NCI-H1436 (cell line): ENCODE measurements at regions not wholly inside any gene's neighbourhood (a gene's known extent, or its start where the extent isn't known, plus 50 kb on each side); places are given as distances from the start of the nearest gene placed in this dataset.
A peak's percentile ranks its signal among the peaks of the same experiment; 100 is the strongest.
"Not testable (repeated sequence)": the region's sequence is repeated elsewhere in the genome, so short reads cannot be mapped to it uniquely, and the experiment has no call there.

Experiments used
- DNase-seq: peaks from one replicate; lab custom pipeline; 2025; lab: John Stamatoyannopoulos, UW

DNA sequence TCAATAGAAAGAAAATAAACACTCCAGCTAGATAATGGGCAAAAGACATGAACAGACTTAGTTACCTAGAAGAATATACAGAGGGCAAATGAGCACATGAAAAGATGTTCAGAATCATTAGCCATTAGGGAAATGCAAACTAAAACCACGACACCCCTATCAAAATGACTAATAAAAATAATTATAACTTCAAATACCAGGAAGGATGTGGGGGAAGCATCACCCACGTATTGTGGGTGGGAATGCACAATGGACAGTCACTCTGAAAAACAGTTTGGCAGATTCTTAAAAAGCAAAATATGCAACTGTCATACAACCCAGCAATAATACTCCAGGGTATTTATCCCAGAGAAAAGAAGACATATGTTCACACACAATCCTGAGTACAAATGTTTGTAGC lies 92.6 kb downstream of the DLL1 start:
- no peak for DNase-seq

DNA sequence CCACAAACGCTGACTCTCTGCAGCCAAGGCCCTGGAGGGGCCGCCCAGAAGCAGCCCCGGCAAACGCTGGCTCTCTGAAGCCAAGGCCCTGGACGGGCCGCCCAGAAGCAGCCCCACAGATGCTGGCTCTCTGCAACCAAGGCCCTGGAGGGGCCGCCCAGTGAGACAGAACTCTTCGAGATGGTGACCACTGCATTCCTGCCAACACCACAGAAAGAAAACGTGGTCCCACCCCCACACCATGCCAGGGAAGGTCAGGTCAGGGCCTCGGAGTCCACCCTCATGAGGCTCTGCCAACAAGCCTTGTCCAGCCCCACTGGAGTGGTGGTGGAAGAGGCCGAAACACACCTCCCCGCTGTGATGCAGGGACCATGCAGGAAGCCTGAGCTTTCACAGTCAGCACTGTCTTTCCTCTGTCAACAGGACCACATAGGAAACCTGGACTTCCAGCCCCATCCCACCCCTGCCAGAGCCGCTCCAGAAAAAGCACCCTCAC lies 97.5 kb downstream of the DLL1 start:
- no peak for DNase-seq

DNA sequence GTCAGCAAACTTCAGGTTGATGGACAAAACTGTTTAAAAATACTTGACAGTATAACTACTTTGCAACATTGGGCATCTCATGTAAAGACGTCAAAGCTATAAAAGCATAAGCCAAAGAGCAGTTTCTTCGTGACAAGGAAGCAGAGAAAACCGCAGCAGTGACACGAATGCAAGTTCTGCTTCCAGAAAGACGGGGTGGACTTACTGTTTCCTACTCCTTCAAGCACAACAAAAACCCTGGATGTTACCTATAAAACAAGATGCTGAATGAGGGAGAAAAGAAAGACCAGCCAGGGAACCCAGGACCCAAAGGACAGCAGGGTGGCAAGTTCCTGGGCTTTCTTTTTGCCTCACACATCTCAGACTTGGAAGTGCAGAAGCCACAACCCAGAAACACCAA lies 98.0 kb downstream of the DLL1 start:
- DNase-seq: no peak

DNA sequence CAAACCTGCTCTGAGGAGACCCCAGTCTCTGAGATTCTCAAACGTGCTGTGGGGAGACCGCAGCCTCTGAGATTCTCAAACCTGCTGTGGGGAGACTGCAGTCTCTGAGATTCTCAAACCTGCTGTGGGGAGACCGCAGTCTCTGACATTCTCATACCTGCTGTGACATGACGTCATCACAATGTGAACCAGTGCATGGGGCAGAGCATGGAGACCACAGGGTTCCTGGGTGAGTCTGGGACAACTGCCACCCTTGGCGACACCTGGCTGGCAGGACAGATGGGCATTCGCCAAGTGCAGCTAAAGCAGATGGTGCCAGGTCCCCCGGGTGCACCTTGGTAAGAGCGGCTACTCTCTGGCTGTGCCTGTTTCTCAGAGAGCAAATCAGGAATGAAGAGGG lies 98.8 kb downstream of the DLL1 start:
- not testable (repeated sequence) for DNase-seq

DNA sequence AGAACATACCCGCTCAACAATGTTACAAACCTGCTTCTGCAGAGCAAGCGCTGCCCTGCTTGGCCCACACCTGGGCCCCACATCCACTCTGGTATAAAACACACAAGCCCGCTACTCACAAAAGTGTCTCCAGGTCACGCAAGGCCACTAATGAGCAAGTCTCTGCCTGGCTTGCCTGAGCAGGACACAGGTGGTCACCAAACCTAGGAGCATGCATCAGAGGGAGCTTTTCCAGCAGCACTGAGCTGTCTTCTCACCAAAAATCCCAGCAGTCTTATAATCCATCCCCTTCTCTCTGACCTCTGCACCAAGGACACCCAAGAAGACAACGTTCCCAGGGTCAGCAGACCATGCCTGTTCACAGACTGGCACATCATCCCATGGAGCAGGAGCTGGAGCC lies 100.8 kb downstream of the DLL1 start:
- no peak for DNase-seq

DNA sequence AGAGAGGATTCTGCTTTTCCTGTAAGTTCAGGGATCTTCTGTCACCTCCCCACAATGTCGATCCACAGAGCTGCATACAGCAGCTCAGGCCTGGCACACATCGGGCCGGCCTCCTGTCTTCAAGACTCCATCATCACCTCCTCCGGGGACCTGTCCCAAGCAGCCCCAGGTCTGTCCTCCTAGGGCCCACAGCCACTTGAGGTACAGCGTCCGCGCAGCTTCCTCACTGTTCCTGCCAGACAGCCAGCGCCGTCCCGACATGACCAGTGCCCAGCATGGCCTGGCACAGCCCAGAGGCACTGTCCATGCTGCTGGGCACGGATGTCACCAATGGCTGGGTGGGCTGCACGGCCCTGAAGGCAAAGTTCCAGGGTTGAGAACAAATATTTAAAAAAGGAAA lies 101.6 kb downstream of the DLL1 start:
- DNase-seq: no peak

DNA sequence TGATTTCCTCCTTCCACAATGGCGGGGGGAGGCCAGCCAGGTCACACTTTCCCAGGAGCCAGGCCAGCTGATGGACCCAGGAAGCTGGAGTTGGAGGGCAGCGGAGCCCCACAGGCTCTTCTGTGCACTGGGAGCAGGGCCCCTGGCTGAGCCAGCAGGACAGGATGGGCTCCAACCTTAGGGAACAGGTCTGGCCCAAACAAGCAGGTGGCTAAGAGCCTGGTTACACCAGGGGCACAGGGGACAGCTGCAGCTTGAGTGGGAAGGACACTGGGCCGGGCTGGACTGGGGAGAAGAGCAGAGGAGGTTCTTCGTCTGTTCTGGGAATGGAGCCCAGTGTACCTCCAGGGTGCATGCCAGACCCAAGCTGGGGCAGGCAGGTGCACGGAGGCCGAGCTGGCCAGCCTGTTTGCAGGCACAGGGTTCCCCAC lies 102.3 kb downstream of the DLL1 start:
- DNase-seq: no peak

DNA sequence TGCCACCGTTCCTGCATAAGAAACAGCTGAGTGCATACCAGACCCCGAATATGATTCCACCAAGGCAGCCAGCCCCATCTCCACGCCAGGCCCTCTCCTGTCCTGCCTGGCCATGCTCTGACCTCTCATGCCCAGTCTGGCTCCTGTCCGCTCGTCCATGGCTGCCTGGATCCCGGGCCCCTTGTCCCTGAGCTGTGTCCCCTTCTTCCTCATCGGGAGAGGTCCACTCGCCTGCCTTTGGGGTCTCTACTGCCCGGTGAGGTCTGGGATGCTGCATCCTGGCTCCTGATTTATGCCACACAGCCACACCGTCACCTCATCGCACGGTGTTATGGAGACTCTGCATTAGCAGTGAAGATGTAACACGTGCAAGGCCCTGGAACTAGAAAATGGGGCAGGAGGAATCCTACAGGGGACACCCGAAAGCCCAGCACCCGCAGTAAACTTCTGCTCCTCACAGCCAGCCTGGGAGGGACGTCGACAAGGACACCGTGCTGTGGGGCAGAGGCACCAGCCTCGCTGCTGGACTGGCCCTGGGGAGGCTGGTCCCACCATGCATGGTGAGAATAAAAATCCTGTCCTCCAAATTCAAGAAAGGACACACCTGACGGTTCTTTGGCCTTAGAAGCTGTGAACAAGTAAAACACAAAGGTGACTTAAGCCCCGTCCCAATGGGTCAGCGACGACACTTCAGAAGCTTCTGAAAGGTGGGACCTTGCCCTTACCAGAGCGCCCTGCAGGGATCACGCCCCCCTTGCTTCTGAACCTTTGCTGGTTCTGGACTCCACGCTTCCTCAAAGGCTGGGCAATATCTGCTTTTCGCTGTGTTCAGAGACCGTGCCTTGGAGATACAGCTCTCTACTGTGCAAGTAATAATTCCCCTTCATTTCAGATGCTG lies 103.0 kb downstream of the DLL1 start:
- no peak for DNase-seq

DNA sequence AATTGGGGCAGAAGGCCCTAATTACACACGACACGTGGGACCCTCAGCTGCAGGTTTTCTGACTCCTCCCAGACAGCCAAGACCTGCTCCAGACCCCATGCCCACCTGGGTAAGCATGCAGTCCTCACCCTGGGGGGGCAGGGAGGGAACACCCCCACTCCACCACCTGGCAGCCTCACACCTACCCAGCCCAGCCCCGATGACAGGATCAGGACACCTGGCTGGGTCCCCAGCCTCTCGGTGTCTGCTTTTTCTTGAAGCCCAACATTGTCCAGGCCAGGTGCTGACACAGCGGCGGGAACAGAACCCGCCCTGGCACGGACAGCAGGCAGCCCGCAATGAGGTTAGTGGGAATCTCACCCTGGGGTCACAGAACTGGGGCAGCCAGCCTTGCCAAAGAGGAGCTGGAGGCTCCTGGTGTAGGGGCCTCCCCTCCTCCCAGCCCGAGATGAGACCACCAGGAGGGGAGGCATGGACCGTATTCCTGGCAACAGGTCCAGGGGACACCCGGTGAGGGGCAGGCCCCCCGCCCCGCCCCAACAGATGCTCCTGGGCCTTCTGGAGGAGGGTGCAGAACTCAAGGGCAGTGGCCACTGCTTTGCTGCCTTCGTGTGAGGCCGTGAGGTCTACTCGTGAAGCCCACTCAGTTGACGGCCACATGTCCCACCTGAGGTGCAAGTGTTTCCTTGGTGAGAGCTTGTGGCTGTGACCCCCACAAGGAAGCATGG lies 103.8 kb downstream of the DLL1 start:
- no peak for DNase-seq

DNA sequence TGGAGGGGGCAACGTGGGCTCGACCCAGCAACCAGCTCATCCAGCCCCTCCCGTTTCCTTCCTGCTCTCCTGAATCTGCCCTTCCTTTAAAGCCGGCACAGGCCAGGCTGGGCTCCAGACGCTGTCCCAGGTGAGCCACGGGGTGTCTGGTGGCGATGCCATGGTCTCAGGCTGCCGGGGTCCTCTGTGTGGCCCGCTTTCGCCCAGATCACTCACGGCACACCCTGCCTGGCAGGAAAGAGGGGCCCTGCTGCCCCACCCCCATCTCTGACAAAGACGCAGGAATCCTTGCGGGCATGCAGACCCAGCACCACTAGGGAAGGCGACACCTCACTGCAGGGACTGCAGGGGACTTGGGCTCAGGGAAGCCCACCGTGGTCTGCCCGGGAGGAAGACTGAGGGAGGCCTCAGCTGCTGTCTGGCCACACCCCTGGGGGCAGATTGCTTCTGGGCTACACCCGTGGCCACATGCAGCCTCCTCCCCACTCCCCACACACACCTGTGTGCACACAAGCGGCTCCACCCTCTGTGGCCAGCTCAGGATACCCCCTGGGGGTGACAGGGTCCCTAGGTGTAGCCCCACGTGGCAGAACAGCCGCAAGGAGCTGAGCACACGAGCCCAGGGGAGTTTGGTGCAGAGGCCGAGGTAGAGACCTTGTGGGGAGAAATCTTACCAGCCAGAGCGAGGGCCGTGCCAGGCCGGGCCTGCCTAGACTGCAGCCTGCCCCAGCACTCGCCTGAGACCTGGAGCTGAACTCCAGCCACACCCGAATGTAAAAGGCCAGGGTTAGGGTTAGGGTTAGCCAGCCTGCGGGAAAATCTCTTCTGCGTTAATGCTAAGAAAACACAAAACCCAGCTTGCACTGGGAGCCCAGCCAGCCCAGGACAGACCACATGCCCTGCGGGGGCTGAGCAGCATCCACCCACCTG lies 104.6 kb downstream of the DLL1 start:
- DNase-seq: no peak

DNA sequence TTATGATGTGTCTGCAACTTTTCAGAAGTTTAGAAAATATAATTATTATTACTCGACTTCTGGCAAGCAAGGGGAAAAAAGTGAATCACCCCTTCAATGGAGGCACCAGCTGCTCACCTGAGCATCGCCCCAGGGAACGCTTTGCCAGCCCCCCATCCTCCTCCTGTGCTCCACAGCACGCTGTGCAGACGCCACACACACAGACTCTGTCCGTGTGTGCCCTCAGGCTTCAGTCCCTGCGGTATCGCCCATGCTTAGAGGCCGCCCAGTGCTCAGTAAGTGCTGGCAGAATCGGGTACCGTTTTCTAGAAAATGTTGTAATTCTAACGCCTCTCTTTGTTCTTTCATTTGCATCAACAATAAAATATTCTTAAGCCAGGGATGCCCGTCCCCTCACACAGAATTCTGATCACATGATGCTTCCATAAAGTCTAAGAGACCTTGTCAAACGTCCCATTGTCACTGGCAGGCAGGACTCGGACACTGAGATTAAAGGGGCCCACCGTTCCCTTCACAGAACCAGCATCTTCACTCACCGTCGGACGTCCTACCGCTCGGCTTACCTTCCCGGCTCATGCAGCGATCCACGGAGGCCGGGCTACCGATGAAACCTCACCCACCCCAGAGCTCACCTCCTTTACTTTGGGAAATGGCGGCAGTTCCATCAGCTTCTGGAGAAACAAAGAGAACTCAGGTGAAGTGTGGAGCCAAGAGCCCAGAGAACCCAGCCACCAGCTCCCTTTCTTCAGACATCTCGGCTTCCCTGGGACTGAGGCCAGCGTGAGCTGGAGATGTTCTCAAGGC lies 105.5 kb downstream of the DLL1 start:
- DNase-seq: no peak

DNA sequence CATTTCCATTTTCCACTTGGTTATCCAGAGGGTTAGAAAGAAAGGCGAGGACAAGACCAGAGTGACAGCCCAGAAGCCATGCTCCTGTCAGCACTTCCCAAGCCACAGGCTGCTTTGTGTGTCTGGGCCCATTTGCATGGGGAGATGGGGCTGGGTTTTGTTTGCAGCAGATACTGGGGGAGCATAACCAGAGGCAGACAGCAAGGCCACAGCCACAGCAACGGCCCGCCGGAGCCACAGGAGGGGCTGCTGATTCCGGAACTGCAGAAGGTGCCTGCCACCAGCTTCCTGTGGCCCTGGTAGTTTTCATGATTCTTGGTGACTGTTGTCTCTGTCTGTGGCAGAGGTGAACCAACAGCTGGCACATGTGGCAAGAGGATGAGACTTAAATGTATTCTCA lies 106.6 kb downstream of the DLL1 start:
- no peak for DNase-seq

DNA sequence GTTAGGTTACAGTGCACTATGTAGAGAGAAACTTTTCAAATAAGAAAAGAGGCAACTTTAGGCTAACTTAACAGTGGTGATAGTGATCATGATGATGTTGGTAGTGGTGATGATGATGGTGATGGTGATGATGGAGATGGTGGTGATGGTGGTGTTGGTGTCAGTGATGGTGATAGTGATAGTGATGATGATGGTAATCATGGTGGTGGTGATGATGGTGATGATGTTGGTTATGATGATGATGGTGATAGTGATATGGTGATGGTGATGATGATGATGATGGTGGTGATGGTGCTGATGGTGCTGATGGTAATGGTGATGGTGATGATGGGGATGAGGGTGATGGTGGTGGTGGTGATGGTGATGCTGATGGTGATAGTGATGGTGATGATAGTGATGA lies 107.4 kb downstream of the DLL1 start:
- DNase-seq: no peak

DNA sequence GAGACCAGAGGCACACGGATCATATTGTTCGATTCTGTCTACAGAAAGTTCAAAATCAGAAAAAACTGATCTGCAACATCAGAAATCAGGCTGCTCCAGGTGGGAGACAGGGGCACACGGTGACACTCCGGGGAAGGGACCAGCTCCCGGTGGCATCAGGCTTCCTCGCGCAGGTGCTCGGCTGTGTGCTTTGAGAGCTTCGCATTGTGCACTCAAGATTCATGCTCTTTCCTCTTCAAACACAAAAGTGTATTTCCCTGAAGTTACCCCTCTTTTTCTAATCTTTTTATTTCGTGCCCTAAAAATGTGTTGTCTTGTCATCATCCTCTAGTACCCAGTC lies 108.1 kb downstream of the DLL1 start:
- no peak for DNase-seq

DNA sequence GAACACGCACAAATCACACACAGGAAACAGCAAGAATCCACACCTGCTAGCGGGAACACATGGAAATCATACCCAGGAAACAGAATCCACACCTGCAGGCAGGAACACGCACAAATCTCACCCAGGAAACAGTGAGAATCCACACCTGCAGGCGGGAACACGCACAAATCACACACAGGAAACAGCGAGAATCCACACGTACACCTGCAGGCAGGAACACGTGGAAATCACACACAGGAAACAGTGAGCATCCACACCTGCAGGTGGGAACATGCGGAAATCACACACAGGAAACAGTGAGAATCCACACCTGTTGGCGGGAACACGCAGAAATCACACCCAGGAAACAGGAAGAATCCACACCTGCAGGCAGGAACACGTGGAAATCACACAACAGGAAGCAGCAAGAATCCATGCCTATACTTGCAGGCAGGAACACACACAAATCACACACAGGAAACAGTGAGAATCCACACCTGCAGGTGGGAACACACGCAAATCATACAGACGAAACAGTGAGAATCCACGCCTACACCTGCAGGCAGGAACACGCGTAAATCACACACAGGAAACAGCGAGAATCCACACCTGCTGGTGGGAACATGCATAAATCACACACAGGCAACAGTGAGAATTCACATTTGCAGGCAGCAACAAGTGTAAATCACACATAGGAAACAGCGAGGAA lies 108.6 kb downstream of the DLL1 start:
- no peak for DNase-seq

DNA sequence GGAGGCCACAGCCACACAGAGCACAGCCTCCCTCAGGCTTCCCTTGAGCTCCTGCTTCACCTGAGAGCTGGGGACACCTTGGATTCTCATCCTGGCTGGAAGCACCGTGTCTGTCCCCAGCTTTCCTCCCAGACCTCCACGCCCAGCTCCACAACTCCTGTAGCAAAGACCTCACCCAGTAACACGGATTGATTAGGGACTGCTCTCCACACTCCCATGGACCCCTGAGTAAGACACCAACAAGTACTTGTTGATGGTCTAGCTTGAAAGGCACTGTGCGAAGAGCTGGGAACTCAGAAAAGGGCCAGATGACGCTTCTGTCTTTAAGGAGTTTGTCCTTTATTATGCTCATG lies 109.6 kb downstream of the DLL1 start:
- DNase-seq: no peak

DNA sequence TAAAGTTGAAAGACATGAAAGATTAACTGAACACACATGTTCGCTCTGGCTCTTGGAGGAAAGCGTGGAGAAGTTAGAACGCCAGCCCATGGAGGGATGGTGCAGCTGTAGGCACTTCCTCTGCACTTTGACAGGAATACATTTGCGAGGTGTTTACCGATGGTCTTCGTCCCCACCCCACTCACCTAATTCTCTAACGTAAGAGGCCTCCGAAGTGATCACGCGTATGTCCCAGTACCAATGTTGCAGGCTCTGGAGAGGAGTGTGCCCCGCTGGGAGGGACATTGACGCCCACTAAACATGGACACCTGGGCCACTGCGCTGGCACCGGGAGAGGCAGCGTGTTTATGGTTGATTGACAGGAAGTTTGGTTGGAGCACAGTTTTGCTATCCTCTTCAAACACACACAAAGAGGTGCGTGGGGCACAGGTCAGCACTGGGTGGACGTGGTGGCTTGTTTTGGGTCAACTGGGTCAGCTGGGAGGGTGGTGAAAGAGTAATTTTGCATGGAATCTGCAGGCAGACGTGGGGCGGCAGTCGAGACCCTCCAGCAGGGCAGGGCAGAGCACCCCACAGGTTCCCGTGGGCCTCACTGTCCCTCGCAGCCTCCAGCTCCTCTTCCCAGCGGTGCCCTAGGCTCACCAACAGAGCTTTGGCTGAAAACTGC lies 110.1 kb downstream of the DLL1 start:
- DNase-seq: no peak

DNA sequence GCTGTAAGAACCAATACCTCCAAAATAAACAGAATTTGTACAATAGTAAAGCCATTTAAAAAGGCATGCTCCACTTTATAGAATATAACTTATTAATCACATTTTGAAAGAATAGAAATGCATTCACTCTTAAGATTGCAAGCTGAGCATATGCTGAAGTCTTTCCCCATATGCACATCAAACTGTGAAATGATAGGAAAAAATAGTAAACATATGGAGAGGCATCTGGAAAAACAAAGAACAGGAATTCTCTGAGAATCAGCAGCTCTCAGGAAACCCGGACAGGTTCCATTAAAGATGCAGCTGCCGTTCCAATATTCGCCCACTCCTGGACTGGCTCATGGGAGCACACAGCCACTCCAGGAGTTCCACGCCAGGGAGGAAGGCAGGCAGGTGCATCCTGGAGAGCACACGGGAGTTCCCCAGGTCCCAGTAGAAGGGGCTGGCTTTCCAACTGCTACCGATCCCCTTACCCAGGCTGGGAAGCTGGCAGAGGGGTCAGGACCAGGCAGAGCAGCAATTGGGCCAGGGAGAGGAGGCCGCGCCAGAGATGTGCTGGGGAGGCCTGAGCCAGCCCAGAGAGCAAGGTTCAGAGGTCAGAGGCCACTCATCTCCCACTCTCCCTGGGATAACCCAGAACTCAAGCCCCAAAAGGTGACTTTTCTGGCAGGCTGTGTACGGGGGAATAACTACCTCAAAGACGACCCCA lies 111.1 kb downstream of the DLL1 start:
- no peak for DNase-seq

DNA sequence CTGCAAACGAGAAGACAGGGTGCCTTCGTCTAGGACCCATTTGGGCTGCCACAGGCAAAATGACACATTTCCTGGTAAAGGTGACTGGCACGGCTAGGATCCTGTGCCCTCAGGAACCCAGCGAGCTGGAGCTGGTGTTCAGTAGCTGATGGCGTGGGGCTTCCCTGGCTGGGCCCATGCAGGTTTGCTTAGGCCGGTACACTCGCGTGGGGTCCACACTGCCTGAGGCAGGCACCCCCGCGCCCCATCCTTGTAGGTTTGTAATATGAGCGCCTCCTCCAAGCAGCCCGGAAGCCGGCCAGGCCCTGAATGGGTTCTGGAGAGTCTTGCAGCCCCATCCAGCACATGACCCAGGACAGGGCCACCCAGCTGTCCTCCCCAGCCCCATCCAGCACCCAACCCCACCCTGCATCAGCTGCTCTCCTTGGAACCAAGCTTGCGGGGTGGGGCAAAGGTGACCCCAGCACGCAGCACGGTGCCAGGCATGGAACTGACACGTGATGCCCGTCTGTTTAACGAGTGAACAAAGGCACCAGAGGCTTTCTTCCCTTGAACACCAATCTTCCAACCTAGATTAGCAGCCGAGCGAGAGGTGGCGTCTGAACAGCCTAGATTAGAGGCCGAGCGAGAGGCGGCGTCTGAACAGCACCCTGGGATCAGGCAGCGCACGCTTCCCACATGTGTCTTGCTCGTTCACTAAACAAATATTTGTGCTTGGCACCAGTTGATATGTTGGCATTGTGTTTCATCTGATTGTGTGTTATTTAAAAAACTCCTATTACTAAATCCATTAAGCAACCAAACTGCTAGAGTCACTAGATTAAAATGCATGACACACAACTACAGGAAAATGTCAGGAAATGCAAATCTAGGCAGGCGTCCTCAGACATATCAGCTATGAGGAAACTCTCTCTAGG lies 112.1 kb downstream of the DLL1 start:
- peak; percentile 85 for DNase-seq
